ENCODE measurements at regions not wholly inside any gene's neighbourhood (a gene's known extent, or its start where the extent isn't known, plus 50 kb on each side); places are given as distances from the start of the nearest gene placed in this dataset.
"Not testable (repeated sequence)": the region's sequence is repeated elsewhere in the genome, so short reads cannot be mapped to it uniquely, and the experiment has no call there.

DNA sequence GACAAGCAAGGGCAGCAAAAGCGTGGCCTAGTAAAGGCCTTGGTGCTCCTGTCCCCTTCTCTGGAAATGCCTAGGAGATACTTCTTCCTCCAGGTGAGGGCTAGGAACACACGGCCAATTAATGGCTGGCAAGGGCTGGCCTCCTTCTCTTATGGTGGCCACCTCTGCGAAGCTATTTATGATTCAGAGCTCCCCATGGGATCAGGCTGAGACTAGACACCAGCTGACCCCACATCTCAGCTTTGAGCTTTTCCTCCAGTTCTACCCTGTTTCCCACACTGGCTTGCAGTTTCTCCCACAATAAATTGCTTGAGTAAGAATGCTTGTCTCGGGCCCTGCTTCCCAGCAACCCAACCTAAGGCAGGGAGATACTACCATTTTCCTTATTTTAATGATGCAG is 53.7 kb downstream of the CAMK2N1 start:
- DNase-seq (ENCODE audit: low spot score in 2 of 2) (no peak), FAIRE-seq (no peak)

DNA sequence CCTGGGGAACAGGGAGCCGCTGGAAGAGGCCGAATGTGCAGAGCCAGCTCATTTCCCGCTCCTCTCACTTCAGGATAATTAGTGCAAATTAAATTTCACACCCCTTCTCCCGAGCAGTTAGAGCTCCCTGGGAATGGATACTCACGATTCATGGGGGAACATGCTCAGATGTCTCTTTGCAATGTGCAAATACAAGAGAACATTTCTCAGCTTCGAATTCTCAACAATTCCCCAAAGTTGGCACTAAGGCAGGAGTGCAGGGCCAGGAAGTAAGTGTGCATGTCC is 54.9 kb downstream of the CAMK2N1 start:
- FAIRE-seq: no peak
- DNase-seq (ENCODE audit: low spot score in 2 of 2): no peak

DNA sequence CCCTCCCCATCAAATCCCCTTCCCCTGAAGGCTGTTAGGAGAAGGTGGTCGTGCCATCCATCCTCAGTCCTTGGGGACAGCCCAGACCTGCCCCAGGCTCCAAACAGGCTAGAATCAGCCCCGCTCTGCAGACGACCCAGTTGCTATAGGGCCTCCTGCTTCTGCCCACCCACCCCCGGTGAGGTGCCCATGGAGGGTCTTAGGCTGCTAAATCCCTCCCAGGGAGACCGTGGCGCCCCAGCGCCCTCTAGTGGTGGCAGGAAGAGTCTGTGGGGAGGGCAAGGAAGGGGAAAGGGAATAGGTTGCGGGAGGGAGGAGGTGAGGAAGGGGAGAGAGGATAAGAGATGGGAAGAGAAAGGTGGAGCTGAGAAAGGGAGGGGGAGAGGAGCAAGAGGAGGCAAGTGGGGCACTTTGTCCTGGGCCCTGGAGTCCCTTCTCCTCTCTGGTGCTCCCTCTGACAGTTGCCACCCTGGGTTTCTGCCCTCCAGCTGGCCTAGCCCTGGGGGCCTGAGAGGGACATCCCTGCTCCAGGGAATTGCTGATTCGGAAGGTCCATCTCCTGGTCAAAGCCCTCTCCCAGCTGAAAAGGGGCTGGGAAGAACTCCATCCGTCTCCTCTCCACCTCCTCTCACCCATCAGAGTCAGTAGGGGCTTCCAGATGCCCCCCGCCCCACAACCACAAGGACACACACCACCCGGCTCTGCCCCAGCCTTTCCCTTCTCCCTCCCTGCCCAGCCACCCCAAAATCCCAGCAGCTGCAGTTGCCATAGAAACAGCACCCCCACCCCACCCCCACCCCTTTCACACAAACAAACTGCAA is 55.4 kb downstream of the CAMK2N1 start:
- DNase-seq (ENCODE audit: low spot score in 2 of 2): no peak
- FAIRE-seq: no peak

DNA sequence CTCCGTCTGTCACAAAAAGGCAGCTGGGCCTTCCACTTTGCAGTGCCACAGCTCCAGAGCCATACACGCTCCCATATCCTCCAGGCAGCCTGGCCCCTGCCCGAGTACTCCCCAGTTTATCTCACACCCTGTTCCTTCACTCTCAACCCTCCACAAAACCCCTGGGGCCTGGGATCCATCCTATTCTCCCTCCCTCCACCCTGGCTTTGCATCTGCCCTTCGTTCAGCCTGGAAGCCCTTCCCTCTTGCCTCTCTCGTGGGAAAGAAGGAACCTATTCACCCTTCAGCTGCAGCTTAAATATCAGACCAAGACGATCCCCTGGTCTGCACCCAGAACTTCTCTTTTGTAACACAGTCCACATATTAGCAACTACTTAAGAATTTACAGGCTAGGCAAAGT is 56.7 kb downstream of the CAMK2N1 start:
- no peak for DNase-seq (ENCODE audit: low spot score in 2 of 2)
- FAIRE-seq: no peak

DNA sequence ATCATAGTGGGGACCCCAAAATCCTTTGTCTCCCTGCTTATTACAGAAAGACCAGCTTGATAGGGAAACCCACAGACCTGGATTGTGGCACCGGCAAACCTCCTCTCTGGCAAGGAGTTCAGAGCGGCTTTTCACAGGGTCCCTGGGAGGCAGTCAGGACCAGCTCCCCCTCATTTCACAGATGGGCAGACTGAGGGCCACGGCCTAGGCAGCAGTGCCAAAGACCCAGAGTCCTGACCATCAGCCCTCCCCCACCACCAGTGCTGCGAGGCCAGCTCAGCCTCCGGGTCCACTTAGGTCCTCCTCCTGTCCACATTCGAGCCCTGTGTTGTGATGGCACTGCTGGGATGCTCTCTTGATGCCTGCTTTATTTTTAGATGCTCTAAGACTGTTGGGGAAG is 57.2 kb downstream of the CAMK2N1 start:
- DNase-seq (ENCODE audit: low spot score in 2 of 2) (no peak), FAIRE-seq (no peak)

DNA sequence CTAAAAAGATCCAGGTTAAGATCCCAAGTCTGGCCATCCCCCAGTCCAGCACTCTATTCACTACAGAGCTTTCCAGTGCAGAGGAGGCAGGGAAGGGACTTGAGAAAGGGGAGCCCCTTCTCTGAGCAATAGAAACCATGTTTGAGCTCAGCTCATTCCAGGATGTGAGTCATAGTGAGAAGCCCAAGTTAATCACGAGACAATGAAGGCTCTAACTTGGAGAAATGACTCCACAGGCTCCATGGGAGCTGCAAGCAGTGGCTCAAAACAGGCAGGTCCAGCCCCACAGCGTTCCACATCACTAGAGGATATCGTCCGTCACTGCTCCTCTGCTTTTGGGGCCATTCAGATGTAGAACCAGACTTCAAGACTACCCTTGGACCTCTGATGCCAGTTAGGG is 59.1 kb downstream of the CAMK2N1 start:
- FAIRE-seq (no peak), DNase-seq (ENCODE audit: low spot score in 2 of 2) (no peak)

DNA sequence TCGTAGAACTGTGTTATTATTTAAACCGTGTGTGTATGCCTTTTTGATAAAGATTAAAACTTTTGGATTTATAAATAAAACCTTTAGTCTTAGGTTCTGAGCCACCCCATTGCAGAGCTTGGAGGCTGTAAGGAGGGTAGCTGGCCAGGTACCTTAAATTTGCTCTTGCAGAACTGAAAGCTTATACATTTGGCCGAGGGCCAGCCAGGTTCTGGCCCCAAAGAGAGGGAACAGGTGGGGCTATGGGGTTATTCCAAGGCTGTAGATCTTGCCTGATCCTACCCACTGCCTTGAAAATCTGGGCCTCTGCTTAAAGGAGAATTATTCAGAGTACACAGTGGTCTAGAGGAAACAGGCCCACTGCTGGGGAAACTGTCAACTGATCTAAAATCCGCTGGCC is 59.6 kb downstream of the CAMK2N1 start:
- DNase-seq (ENCODE audit: low spot score in 2 of 2): no peak
- FAIRE-seq: no peak

DNA sequence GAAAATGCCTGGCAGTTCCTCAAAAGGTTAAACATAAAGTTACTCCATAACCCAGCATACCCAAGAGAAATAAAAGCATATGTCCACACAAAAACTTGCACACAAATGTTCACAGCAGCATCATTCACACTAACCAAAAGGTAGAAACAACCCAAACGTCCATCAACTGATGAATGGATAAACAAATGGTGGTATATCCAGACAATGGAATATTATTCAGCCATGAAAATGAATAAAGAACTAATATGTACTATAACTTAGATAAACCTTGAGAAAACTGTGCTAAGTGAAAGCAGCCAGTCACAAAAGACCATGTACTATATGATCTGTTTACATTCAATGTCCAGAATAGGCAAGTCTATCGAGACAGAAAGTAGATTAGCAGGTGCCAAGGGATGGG is 60.4 kb downstream of the CAMK2N1 start:
- DNase-seq (ENCODE audit: low spot score in 2 of 2) (no peak), FAIRE-seq (no peak)

DNA sequence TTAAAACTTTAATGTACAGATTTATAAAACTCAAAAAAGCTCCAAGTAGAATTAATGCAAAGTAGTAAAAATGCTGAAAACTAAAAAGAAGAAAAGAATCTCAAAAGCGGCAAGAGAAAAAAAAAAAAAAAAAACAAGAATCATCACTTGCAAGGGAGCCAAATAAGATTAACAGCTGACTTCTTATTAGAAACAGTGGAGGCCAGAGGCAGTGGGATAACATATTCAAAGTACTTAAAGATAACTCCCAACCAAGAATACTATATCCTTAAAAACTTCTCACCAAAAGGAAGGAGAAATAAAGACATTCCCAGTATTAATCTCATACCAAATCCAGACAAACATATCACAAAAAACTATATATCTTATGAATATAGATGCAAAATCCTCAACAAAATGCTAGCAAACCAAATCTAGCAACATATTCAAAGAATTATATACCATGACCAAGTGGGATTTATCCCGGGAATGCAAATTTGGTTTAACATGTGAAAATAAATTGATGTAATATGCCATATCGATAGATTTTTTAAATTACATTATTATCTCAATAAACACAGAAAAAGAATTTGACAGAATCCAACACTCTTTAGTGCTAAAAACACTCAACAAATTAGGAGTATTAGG is 62.7 kb downstream of the CAMK2N1 start:
- DNase-seq (ENCODE audit: low spot score in 2 of 2) (no peak), FAIRE-seq (no peak)

DNA sequence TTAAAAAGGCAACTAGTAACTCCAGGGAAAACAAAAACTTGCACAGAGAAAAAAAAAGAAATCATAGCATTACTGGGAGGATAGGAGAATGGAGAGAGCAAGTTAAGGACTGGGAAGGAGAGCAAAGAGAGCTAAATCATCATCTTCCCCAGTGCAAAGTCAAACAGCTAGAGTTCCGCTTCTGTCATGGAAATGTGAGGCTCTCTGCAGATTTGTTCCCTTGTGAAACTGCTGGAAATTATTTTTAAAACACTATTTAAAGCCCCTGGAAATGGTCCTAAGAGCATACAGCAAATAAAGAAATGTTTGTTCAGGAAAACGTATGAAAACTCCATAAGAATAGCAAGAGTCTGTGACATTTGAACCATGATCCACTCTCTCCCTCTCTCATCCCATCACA is 64.6 kb downstream of the CAMK2N1 start:
- DNase-seq (ENCODE audit: low spot score in 2 of 2) (no peak), FAIRE-seq (no peak)

DNA sequence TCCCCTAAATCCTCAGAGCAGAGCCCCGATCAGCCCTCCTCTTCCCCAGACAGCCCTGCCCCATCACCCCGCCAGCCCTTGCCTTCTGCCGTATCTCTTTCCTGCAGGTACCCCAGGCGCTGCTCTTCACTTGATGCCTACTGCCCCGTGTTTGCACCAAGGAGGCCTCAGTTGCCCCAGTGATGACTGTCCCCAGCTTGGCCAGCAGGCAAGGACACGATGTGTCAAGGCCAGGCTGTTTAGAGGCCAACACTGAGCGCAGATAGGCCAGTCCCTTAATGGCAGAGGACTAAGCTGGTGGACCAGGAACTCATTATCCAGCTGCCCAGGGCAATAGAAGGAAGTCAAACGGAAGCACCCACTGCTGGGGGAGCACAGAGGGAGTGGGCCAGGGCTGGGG is 68.4 kb downstream of the CAMK2N1 start:
- FAIRE-seq: no peak
- DNase-seq (ENCODE audit: low spot score in 2 of 2): no peak

DNA sequence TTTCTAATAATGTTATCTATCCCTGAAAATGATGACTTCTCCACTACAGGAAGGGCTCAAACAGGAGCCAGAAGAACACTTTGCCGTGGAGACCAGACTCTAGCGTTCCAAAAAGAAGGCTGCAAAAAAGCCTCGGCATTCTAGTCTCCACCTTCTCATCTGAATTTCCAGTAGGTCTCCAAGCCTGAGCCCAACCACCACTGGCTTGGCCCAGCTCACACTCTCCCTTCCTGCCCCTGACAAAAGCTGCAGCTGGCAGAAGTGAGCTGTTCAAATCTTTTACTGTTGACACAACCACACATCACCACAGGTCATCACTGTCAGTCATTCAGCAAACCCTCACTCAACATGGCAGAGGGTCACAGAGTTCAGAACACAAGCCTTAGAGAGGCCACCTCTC is 69.3 kb downstream of the CAMK2N1 start:
- no peak for DNase-seq (ENCODE audit: low spot score in 2 of 2)
- no peak for FAIRE-seq

DNA sequence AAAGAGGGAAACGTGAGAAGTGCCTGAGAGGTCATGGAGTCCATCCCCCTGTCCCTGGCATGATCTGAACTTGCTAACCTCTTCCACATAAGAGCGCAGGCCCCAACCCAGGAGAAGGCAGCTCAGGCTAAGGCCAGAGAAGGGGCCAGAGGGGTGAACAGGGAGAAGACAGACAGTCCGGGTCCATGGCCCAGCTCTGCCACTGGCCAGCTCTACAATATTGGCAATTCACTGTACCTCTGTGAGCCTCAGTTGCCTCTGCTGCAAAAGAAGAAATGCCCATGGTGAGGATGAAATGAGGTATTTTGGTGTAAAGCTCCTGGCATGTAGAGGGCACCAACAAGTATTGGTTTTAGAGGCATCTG is 72.3 kb downstream of the CAMK2N1 start:
- no peak for DNase-seq (ENCODE audit: low spot score in 2 of 2)
- FAIRE-seq: no peak

DNA sequence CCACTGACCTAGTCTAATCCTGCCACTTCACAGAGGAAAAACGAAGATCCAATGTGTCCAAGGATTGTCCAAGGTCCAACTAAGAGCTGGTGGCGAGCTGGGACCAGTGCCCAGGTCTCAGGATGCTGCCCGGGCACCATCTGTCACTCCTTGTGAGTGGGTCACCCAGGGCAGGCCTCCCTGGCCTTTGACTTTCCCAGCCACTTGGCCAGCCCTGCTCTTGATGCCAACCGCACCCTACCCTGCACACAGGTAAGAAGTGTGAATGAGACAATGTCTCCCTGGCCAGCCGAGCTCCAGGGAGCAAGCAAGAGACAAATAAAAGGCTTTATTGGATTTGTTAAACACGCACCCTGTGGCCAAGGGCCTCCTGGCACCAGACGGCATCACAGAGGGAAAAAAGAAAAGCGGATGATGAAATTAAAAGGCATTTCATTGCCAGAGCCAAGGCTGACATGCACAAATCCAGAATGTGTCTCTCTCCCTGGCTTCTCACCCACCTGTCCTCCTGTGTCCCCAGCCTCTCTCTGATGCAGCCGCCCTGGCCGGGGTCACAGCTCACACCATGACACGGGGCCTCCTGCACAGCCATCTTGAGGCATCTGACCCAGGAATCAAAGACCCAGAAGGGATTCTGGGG is 72.8 kb downstream of the CAMK2N1 start:
- FAIRE-seq (no peak), DNase-seq (ENCODE audit: low spot score in 2 of 2) (no peak)

DNA sequence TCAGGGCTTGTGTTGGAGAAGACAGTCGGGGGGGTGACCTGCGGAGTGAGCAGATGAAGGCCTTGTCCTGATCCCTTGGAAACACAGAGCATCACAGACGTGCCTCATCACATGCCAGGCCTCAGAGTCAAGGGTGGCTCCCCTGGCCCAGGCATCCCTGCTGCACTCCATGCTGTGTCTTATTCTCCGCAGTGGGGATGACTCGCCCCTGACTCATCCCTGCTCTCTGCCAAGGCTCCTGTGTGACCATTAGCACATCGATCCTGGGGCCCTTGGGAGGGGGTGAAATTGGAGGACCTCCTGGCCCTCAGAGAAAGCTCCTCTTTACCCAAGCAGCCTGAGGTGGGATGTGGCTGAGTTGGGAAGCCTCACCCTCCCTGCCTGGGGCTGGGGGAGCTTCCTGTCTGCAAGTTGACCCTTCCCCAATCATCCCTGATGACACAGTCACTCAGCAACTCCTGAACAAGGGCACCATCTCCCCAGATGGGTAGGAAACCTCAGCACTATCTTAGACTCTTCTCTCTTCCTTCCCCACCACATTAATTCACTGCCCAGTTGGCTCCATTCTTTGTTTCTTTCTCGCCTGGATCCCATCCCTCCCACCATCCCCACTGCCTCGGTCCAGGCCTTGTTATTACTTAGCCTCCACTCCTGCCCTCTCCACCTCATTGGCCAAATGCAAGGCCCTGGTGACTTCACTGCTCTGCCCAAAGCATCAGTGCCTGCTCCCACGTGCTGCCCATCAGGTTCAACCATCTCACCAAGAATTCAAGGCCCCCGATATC is 74.6 kb downstream of the CAMK2N1 start:
- DNase-seq (ENCODE audit: low spot score in 2 of 2): no peak
- FAIRE-seq: no peak

DNA sequence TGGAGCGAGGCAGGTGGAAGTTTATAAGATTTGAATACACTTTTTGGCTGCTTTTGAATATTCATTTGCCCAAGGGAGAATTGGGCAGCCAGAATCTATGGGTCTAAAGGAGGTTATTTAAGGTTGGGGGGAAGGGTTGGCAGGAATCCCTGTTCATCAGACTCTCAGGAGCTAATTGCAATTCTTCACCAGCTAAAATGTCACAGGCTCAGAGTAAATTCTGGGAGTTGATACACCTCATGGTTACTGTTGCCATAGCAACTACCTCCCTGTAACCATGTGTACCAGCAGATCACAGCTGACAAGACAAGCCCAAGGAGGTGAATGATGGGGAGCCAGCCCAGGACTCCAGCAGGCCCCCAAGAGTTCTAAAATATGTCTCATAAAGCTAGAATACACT is 75.5 kb downstream of the CAMK2N1 start:
- DNase-seq (ENCODE audit: low spot score in 2 of 2): peak in 1 of 2 donors; percentile 46
- no peak for FAIRE-seq

DNA sequence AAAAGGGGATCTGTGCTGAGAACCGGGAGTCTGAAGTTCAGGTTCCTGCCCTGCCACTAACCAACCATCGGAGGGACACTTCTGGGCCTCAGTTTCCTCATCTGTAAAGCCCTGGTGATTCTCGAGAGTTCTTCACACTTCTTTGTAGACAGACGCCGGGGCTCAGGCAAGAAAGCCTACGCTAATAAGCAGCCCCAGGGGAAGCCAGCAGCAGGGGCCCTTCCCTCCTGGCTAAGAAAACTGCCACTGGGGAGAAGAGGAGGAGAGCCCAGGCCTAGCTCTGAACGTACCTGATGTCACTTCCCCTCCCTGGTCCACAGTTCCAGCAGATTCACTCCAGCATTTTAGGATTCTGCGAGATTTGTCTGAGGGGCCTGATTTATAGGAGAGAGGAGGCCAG is 76.0 kb downstream of the CAMK2N1 start:
- FAIRE-seq (no peak), DNase-seq (ENCODE audit: low spot score in 2 of 2) (no peak)

DNA sequence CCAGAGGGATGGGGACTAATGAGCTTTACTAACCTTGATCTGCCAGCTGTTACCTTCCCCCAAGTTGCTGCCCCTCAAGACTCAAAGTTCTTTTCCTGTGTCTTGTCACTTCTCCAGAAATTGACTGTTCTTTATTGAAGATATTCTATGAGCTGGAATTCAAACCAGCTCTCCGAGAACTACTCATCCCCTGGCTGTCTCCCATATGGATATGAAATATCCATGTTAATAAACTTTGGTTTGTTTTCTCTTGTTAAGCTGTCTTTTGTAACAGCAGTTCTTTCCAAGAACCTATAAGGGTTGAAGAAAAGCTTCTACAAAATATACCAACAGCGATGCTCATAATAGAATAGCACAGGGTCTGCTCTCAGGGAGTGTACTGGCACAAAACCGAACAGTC is 77.0 kb downstream of the CAMK2N1 start:
- no peak for FAIRE-seq
- DNase-seq (ENCODE audit: low spot score in 2 of 2): no peak

DNA sequence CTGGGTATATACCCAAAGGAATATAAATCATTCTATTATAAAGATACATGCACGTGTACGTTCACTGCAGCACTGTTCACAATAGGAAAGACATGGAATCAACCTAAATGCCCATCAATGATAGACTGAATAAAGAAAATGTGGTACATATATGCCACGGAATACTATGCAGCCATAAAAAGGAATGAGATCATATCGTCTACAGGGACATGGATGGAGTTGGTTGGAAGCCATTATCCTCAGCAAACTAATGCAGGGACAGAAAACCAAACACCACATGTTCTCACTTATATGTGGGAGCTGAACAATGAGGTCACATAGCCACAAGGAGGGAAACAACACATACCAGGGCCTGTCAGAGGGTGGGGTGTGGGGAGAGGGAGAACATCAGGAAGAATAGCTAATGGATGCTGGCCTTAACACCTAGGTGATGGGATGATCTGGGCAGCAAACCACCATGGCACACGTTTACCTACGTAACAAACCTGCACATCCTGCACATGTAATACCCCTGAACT is 77.8 kb downstream of the CAMK2N1 start:
- not testable (repeated sequence) for FAIRE-seq

DNA sequence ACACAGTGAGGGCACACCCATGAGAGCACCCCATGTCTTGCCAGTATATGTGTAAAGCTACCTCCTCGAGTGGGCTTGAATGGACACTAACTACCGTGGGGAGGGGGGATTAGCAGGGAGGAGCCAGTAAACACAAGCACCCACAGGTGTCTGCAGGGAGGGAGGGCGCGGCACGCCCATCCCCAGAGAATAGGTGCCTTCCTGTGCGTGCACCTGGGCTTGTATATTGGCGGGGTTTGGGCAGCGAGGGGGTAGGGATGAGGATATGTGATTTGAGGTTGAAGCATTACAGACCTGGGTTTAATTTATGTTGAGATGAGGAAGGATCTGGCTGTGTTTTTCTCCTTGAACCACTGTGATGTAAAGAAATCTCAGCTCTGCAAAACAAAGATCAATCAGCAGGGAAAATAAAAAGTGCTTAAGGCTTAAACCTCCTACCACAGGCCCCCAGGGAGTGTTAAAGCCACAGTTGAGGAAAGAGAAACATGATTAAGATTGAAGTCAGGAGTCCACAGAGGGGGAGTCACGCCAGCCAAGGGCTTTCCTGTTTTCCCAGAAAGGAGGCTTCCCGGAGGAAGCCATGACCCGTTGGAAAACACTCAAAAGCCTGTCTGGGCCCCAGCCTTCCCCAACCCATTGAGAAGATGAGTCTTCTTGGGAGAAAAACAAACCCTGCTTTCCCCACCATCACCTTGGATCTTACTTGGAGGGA is 80.0 kb downstream of the CAMK2N1 start:
- FAIRE-seq: no peak

More for the DNA sequence above, 77.8 kb downstream of the CAMK2N1 start:
- not testable (repeated sequence) for DNase-seq (ENCODE audit: low spot score in 2 of 2)

More for the DNA sequence above, 80.0 kb downstream of the CAMK2N1 start:
- DNase-seq (ENCODE audit: low spot score in 2 of 2): no peak
